ENCODE measurements at regions not wholly inside any gene's neighbourhood (a gene's known extent, or its start where the extent isn't known, plus 50 kb on each side); places are given as distances from the start of the nearest gene placed in this dataset.

DNA sequence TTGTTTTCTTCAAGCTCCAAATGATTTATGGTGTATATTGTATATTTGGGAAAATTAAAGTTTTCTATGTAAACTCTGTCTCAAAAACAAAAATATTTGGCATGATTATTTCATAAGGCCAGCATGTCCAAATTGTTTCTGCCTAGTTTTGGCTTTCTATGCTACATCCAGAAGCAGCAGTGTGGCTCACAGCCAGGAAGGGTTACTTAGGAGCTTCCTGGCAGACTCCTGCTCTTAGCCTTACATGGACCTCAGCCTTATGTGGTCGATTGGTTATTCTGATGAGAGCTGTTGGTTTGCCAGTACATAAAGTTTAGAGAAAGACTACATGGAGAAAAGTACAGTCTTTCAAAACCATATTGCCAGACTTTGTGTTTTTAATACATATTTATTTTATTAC lies 297.7 kb upstream of the FAT3 start:
- H3K4me1 ChIP-seq (ENCODE audit: control insufficient read depth in 2 of 2, insufficient read depth in 2 of 2, low read length in 1 of 2) = no peaks in the 10 kb centered on the region
- 28 to 31% methylated on average over 1 of the region's 1 CpG for WGBS, 2 donors
- H3K9me3 ChIP-seq (ENCODE audit: control insufficient read depth in 2 of 2, insufficient read depth in 1 of 2, low read depth in 1 of 2, low read length in 1 of 2) = peaks cover 0 to 1% of the 10 kb centered on the region in 2 donors
- H3K4me3 ChIP-seq (ENCODE audit: low read depth in 1 of 2, low read length in 2 of 2) = no peak overlapping the region
- no peaks in the 10 kb centered on the region for H3K27me3 ChIP-seq (ENCODE audit: control insufficient read depth in 1 of 2, insufficient read depth in 2 of 2, low read length in 2 of 2)
- no peak overlapping the region for H3K27ac ChIP-seq (ENCODE audit: low read depth in 2 of 2, low read length in 1 of 2)
- no peaks in the 10 kb centered on the region for H3K36me3 ChIP-seq (ENCODE audit: control insufficient read depth in 2 of 2, insufficient read depth in 2 of 2, low read length in 1 of 2)

DNA sequence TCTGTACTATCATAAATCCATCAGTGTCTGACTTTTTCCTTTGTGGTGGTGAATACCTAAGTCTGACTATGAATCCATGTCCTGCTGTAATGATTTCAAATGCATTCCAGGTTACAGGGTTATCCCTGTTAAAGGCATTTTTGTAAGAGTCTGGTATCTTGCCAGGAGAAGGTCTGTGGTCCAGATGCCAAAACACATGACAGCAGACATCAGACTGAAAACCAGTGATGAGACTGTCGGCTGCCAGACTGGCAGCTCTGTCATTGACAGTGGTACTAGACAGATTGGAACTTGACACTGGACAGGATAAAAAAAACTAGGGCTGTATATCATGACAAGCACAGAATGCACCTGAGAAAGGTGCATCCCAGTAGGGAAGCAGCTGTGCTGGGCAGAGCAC lies 301.8 kb upstream of the FAT3 start:
- H3K4me3 ChIP-seq (ENCODE audit: low read depth in 1 of 2, low read length in 2 of 2) = no peak overlapping the region
- H3K27me3 ChIP-seq (ENCODE audit: control insufficient read depth in 1 of 2, insufficient read depth in 2 of 2, low read length in 2 of 2) = no peaks in the 10 kb centered on the region
- H3K27ac ChIP-seq (ENCODE audit: low read depth in 2 of 2, low read length in 1 of 2) = no peak overlapping the region
- WGBS, 2 donors = 80 to 87% methylated on average over 1 of the region's 1 CpG
- H3K9me3 ChIP-seq (ENCODE audit: control insufficient read depth in 2 of 2, insufficient read depth in 1 of 2, low read depth in 1 of 2, low read length in 1 of 2) = no peaks in the 10 kb centered on the region
- no peaks in the 10 kb centered on the region for H3K36me3 ChIP-seq (ENCODE audit: control insufficient read depth in 2 of 2, insufficient read depth in 2 of 2, low read length in 1 of 2)
- H3K4me1 ChIP-seq (ENCODE audit: control insufficient read depth in 2 of 2, insufficient read depth in 2 of 2, low read length in 1 of 2) = no peaks in the 10 kb centered on the region

DNA sequence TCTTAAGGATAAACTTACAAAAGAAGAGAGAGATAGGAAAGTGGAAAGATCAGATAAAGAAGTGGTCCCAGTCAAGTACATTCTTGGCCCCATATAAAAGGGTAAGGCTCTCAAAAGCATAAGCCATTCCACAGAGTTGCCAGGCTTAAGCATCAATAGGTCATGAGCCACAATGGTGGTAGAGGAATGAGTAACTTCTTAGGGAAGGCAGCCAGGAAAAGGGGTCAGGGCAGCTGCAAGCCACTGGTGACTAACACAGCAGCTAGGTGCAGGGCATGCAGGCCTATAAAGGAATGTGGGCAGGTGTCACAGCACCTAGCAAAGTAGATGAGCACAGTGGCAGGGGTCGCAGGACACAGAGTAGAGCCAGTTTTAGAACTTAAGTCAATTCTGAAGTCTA lies 302.6 kb upstream of the FAT3 start:
- WGBS, 2 donors = 69 to 88% methylated on average over 1 of the region's 1 CpG
- Histone ChIP-seq H3K27ac (ENCODE audit: low read depth in 2 of 2, low read length in 1 of 2) (no peak overlapping the region), H3K9me3 (ENCODE audit: control insufficient read depth in 2 of 2, insufficient read depth in 1 of 2, low read depth in 1 of 2, low read length in 1 of 2) (no peaks in the 10 kb centered on the region), H3K4me3 (ENCODE audit: low read depth in 1 of 2, low read length in 2 of 2) (no peak overlapping the region), H3K36me3 (ENCODE audit: control insufficient read depth in 2 of 2, insufficient read depth in 2 of 2, low read length in 1 of 2) (no peaks in the 10 kb centered on the region), H3K4me1 (ENCODE audit: control insufficient read depth in 2 of 2, insufficient read depth in 2 of 2, low read length in 1 of 2) (no peaks in the 10 kb centered on the region), H3K27me3 (ENCODE audit: control insufficient read depth in 1 of 2, insufficient read depth in 2 of 2, low read length in 2 of 2) (no peaks in the 10 kb centered on the region)

DNA sequence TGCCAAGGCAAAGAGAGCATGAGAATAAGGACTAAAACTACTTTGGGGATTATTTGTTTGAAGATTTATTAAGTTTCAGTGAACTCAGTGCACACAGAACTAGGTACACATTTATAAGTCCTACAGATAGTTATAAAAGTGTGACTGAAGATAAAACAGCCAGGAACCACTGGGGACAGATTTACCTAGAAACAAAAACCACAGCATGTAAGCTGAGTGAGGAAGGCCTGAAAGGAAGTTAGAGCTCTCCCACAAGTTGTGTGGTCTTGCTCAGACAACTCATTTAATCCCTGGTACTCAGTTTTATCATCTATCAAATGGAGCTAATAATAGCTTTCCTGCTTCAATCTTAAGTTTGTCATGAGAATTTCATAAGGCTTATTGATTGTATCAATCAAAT lies 311.2 kb upstream of the FAT3 start:
- Histone ChIP-seq H3K36me3 (ENCODE audit: control insufficient read depth in 2 of 2, insufficient read depth in 2 of 2, low read length in 1 of 2) (no peaks in the 10 kb centered on the region), H3K4me3 (ENCODE audit: low read depth in 1 of 2, low read length in 2 of 2) (no peak overlapping the region), H3K9me3 (ENCODE audit: control insufficient read depth in 2 of 2, insufficient read depth in 1 of 2, low read depth in 1 of 2, low read length in 1 of 2) (peaks cover 0 to 2% of the 10 kb centered on the region in 2 donors), H3K27me3 (ENCODE audit: control insufficient read depth in 1 of 2, insufficient read depth in 2 of 2, low read length in 2 of 2) (no peaks in the 10 kb centered on the region), H3K4me1 (ENCODE audit: control insufficient read depth in 2 of 2, insufficient read depth in 2 of 2, low read length in 1 of 2) (no peaks in the 10 kb centered on the region), H3K27ac (ENCODE audit: low read depth in 2 of 2, low read length in 1 of 2) (no peak overlapping the region)

DNA sequence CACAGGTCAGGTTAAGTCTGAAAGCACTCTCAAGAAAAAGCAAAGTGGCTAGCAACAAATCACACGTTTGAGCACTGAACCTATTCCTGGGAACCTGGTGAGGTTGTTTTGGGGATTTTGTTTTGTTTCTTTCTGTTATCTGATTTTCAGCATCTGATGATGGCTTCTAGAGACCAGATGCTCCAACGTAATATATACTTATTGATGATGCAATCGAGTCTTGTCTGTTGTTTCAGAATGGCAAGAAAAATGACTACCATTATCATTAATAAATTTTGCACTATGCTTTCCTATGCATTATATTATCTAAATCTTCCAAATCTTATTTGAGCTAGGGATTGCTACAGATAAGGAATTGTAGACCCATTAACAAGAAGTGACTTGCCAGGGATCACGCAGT lies 312.3 kb upstream of the FAT3 start:
- Histone ChIP-seq H3K9me3 (ENCODE audit: control insufficient read depth in 2 of 2, insufficient read depth in 1 of 2, low read depth in 1 of 2, low read length in 1 of 2) (peaks cover 0 to 2% of the 10 kb centered on the region in 2 donors), H3K27ac (ENCODE audit: low read depth in 2 of 2, low read length in 1 of 2) (no peak overlapping the region), H3K4me3 (ENCODE audit: low read depth in 1 of 2, low read length in 2 of 2) (no peak overlapping the region), H3K4me1 (ENCODE audit: control insufficient read depth in 2 of 2, insufficient read depth in 2 of 2, low read length in 1 of 2) (no peaks in the 10 kb centered on the region), H3K36me3 (ENCODE audit: control insufficient read depth in 2 of 2, insufficient read depth in 2 of 2, low read length in 1 of 2) (no peaks in the 10 kb centered on the region), H3K27me3 (ENCODE audit: control insufficient read depth in 1 of 2, insufficient read depth in 2 of 2, low read length in 2 of 2) (no peaks in the 10 kb centered on the region)
- WGBS, 2 donors = 69 to 72% methylated on average over 4 of the region's 4 CpGs

DNA sequence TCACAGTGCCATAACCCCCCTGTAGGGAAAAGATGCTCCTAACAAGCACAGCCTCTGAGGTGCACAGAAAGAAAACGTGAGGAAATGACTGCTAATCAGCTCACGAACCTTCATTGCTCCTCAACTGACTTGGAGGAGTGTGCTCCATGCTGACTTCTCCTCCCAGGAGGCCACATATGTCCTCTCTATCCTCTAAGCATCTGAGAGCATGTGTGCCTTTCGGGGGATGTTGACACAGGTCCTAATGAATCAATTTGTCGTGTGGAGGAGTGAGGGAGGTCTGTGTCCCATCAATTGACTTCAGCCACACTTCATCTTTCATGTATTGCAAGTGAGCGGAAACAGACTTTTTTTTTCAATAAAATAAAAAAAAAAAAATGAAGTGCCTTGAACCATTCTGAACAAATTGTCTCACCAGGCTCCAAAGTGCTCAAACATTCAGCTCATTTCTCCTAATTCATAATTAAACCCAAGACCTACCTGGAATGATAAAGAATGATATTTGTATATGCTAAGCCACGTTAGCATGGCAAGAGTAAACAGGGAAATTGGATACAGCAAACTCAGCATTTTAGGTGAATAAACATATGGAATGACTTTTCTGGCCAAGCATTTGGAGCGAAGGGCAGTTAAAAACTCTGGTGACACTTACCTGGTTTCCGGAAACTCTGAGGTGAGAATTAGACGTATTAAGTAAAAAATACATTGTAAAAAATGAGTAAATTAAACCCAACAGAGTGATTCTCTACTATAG lies 317.6 kb upstream of the FAT3 start:
- H3K27ac ChIP-seq (ENCODE audit: low read depth in 2 of 2, low read length in 1 of 2) = no peak overlapping the region
- H3K36me3 ChIP-seq (ENCODE audit: control insufficient read depth in 2 of 2, insufficient read depth in 2 of 2, low read length in 1 of 2) = no peaks in the 10 kb centered on the region
- WGBS, 2 donors = 59 to 60% methylated on average over 9 of the region's 9 CpGs
- H3K4me3 ChIP-seq (ENCODE audit: low read depth in 1 of 2, low read length in 2 of 2) = no peak overlapping the region
- H3K9me3 ChIP-seq (ENCODE audit: control insufficient read depth in 2 of 2, insufficient read depth in 1 of 2, low read depth in 1 of 2, low read length in 1 of 2) = peaks cover 0 to 2% of the 10 kb centered on the region in 2 donors
- no peaks in the 10 kb centered on the region for H3K4me1 ChIP-seq (ENCODE audit: control insufficient read depth in 2 of 2, insufficient read depth in 2 of 2, low read length in 1 of 2)
- no peaks in the 10 kb centered on the region for H3K27me3 ChIP-seq (ENCODE audit: control insufficient read depth in 1 of 2, insufficient read depth in 2 of 2, low read length in 2 of 2)

DNA sequence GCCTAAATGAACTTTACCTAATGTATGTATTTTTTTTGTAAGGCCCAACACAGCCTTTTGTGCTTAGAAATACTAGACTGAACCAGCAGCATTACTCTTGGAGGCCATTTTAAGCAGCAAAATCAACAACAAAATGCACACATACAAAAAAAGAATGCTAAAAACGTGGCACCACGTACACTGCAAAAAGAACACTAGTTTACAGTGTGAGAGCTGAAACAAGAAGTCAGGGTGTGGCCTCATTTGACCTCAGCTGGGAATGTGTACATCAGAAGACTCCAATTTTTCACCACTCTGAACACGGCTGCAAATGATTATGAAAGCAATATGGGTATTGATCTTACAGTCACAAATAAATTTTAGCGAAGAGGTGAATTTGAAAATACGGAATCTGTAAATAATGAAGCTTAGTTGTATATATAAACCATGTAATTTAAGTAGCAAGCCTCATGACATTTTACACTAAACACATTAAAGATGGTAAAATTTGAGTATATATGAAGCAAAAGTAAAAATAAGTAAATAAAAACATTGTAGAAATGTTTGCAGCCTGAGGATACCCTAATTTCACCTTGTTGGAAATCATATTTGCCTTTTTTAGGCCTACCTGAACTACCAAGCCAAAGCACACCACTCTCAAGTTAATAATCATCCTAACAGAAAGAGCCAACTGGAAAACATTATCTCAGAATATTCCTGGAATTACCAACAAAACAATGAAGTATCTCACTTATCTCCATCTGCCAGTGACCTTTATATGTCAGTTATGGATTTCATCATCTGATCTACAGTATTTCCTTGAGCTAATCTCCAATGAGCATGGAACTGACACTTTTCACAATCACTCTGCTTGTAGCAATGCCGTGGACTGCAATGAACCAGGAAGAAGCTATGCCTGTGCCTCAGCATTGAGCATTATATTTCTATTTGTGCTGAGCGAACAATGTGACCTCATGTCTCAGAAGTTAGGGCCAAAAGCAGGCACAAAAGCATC lies 319.5 kb upstream of the FAT3 start:
- Histone ChIP-seq H3K36me3 (ENCODE audit: control insufficient read depth in 2 of 2, insufficient read depth in 2 of 2, low read length in 1 of 2) (no peaks in the 10 kb centered on the region), H3K27me3 (ENCODE audit: control insufficient read depth in 1 of 2, insufficient read depth in 2 of 2, low read length in 2 of 2) (no peaks in the 10 kb centered on the region), H3K4me3 (ENCODE audit: low read depth in 1 of 2, low read length in 2 of 2) (no peak overlapping the region), H3K9me3 (ENCODE audit: control insufficient read depth in 2 of 2, insufficient read depth in 1 of 2, low read depth in 1 of 2, low read length in 1 of 2) (peaks cover 0 to 2% of the 10 kb centered on the region in 2 donors), H3K27ac (ENCODE audit: low read depth in 2 of 2, low read length in 1 of 2) (no peak overlapping the region), H3K4me1 (ENCODE audit: control insufficient read depth in 2 of 2, insufficient read depth in 2 of 2, low read length in 1 of 2) (no peaks in the 10 kb centered on the region)
- WGBS, 2 donors = 76 to 79% methylated on average over 7 of the region's 7 CpGs

DNA sequence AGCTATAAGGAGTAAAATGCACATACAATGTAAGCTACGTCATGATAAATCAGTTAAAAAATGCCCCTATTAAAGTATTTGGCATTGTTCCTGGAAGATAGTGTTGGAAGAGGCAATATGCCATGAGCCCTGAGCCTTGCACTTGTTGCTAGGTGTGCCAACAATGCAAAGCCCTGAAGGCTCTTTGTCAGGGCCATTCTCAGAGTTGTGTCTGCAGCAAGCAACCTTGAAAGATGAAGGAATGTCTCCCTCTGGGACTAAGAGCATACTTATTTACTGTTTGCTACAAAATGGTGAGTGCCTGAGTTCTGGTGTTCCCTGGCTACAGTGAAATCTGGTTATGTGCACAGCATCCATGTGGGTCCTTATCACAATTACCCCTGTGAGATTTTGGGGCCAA lies 322.3 kb upstream of the FAT3 start:
- Histone ChIP-seq H3K4me3 (ENCODE audit: low read depth in 1 of 2, low read length in 2 of 2) (no peak overlapping the region), H3K9me3 (ENCODE audit: control insufficient read depth in 2 of 2, insufficient read depth in 1 of 2, low read depth in 1 of 2, low read length in 1 of 2) (peaks cover 0 to 2% of the 10 kb centered on the region in 2 donors), H3K4me1 (ENCODE audit: control insufficient read depth in 2 of 2, insufficient read depth in 2 of 2, low read length in 1 of 2) (no peaks in the 10 kb centered on the region), H3K36me3 (ENCODE audit: control insufficient read depth in 2 of 2, insufficient read depth in 2 of 2, low read length in 1 of 2) (no peaks in the 10 kb centered on the region), H3K27me3 (ENCODE audit: control insufficient read depth in 1 of 2, insufficient read depth in 2 of 2, low read length in 2 of 2) (no peaks in the 10 kb centered on the region), H3K27ac (ENCODE audit: low read depth in 2 of 2, low read length in 1 of 2) (no peak overlapping the region)
- WGBS, 2 donors = 56 to 70% methylated on average over 1 of the region's 1 CpG

DNA sequence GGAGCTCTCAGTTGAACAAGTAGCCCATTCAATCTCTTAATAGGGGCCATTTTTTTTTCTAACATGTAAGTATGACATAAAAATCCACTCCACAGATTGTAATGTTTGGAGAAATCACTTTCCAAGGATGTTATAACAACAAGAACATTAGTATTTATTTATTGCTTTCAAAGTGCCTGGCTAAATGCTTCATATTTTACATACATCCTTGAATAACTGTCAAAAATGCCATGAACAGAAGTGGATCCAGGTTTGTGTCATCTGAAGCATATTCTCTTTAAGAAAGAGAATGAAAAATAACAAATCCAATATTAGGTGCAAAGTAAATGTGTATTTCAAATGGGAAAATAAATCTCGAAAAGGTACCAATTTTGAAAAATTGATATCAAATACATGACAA lies 344.0 kb upstream of the FAT3 start:
- no peak overlapping the region for H3K4me3 ChIP-seq (ENCODE audit: low read depth in 1 of 2, low read length in 2 of 2)
- H3K27me3 ChIP-seq (ENCODE audit: control insufficient read depth in 1 of 2, insufficient read depth in 2 of 2, low read length in 2 of 2) = no peaks in the 10 kb centered on the region
- H3K4me1 ChIP-seq (ENCODE audit: control insufficient read depth in 2 of 2, insufficient read depth in 2 of 2, low read length in 1 of 2) = no peaks in the 10 kb centered on the region
- no peaks in the 10 kb centered on the region for H3K36me3 ChIP-seq (ENCODE audit: control insufficient read depth in 2 of 2, insufficient read depth in 2 of 2, low read length in 1 of 2)
- H3K9me3 ChIP-seq (ENCODE audit: control insufficient read depth in 2 of 2, insufficient read depth in 1 of 2, low read depth in 1 of 2, low read length in 1 of 2) = no peaks in the 10 kb centered on the region
- no peak overlapping the region for H3K27ac ChIP-seq (ENCODE audit: low read depth in 2 of 2, low read length in 1 of 2)
- WGBS, 2 donors = 0 to 21% methylated on average over 1 of the region's 1 CpG

All from esophagus (tissue), 2 donors.